ENCODE measurements at regions not wholly inside any gene's neighbourhood (a gene's known extent, or its start where the extent isn't known, plus 50 kb on each side); places are given as distances from the start of the nearest gene placed in this dataset.

DNA sequence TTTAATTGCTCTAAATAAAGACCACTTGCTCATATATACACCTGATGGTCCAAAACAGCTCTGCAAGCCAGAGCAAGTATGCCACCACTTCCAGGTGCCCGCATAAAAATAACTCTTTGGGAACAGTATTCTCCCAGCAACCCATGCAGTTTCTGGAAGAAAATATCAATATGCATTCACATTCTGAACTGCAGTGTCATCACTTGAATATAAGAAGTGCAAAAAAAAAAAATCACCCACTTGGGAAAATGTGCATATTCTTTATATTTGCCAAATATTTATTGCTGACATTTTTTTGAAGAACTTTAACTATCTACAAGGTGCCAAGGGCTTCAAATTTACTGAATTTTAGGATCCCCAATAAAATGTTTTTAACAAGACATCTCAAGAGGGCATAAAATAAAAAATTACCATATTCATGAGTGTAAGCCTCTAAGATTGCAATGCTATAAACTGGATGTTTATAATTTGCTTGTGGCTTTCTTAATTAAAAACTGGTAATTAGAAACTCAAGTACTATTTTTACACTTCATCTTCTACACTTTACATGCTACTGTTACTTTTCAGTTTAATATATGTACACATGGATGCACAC, 360.6 kb upstream of the HNRNPA3 start:
- Histone ChIP-seq H2AFZ (no peak overlapping the region), H4K20me1 (ENCODE audit: insufficient read depth) (no peaks in the 10 kb centered on the region), H3K4me1 (replicated peaks; ENCODE audit: insufficient read depth) (no peaks in the 10 kb centered on the region), H3K27me3 (ENCODE audit: insufficient read depth, low read depth) (no peaks in the 10 kb centered on the region), H3K4me2 (no peak overlapping the region), H3F3A (ENCODE audit: insufficient read depth, low read depth) (no peaks in the 10 kb centered on the region), H3K9me3 (ENCODE audit: insufficient read depth, low read depth) (no peaks in the 10 kb centered on the region), H3K27ac (no peak overlapping the region), H3K9me2 (ENCODE audit: insufficient read depth) (no peaks in the 10 kb centered on the region), H3K79me2 (ENCODE audit: low read depth) (no peaks in the 10 kb centered on the region), H3K4me3 (no peak overlapping the region), H3K36me3 (ENCODE audit: low read depth) (no peaks in the 10 kb centered on the region)
- no peak for TF ChIP-seq EZH2 (IDR thresholded peaks at IDR 0.05; ENCODE audit: low read depth)
- TF ChIP-seq, protein P1, sequence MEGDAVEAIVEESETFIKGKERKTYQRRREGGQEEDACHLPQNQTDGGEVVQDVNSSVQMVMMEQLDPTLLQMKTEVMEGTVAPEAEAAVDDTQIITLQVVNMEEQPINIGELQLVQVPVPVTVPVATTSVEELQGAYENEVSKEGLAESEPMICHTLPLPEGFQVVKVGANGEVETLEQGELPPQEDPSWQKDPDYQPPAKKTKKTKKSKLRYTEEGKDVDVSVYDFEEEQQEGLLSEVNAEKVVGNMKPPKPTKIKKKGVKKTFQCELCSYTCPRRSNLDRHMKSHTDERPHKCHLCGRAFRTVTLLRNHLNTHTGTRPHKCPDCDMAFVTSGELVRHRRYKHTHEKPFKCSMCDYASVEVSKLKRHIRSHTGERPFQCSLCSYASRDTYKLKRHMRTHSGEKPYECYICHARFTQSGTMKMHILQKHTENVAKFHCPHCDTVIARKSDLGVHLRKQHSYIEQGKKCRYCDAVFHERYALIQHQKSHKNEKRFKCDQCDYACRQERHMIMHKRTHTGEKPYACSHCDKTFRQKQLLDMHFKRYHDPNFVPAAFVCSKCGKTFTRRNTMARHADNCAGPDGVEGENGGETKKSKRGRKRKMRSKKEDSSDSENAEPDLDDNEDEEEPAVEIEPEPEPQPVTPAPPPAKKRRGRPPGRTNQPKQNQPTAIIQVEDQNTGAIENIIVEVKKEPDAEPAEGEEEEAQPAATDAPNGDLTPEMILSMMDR (conservative IDR thresholded peaks at IDR 0.05): no peak
- ChIA-PET CTCF (no interaction called here), POLR2A (ENCODE audit: unreplicated experiment) (no interaction called here)
- no peak for DNase-seq
- BruUV-seq (replicated peaks): no TSS peak
- intact Hi-C loops (cut with micrococcal nuclease; ENCODE audit: unreplicated experiment): no loop called here

- TF ChIP-seq EZH2 (IDR thresholded peaks at IDR 0.05; ENCODE audit: low read depth): no peak
- TF ChIP-seq, protein P1 (conservative IDR thresholded peaks at IDR 0.05): no peak
- no peak overlapping the region for H3K4me2 ChIP-seq
- no TSS peak for BruUV-seq (replicated peaks)
- H3F3A ChIP-seq (ENCODE audit: insufficient read depth, low read depth): no peaks in the 10 kb centered on the region
- no peak overlapping the region for H2AFZ ChIP-seq
- no peak for DNase-seq
- intact Hi-C loops (cut with micrococcal nuclease; ENCODE audit: unreplicated experiment): no loop called here
- ChIA-PET POLR2A (ENCODE audit: unreplicated experiment) (interaction anchor here (0.6 kb wide), 1 partner anchor 81 kb away, joined by 4 read pairs; no protein-coding TSS in a partner anchor), CTCF (no interaction called here)
- no peaks in the 10 kb centered on the region for H3K79me2 ChIP-seq (ENCODE audit: low read depth)
- H3K4me3 ChIP-seq: no peak overlapping the region
- no peaks in the 10 kb centered on the region for H3K27me3 ChIP-seq (ENCODE audit: insufficient read depth, low read depth)
- H3K27ac ChIP-seq: no peak overlapping the region
- H3K4me1 ChIP-seq (replicated peaks; ENCODE audit: insufficient read depth): no peaks in the 10 kb centered on the region
- no peaks in the 10 kb centered on the region for H4K20me1 ChIP-seq (ENCODE audit: insufficient read depth)
- H3K9me2 ChIP-seq (ENCODE audit: insufficient read depth): no peaks in the 10 kb centered on the region
- H3K36me3 ChIP-seq (ENCODE audit: low read depth): no peaks in the 10 kb centered on the region
- H3K9me3 ChIP-seq (ENCODE audit: insufficient read depth, low read depth): no peaks in the 10 kb centered on the region
Observed at GRCh38 chr2:176852667-176853066, 359.9 kb upstream of the HNRNPA3 start.

- no peak overlapping the region for H2AFZ ChIP-seq
- H3K9me3 ChIP-seq (ENCODE audit: insufficient read depth, low read depth): no peaks in the 10 kb centered on the region
- no peak overlapping the region for H3K27ac ChIP-seq
- H3K79me2 ChIP-seq (ENCODE audit: low read depth): no peaks in the 10 kb centered on the region
- H3K4me1 ChIP-seq (replicated peaks; ENCODE audit: insufficient read depth): no peaks in the 10 kb centered on the region
- no peak for DNase-seq
- intact Hi-C loops (cut with micrococcal nuclease; ENCODE audit: unreplicated experiment): no loop called here
- no TSS peak for BruUV-seq (replicated peaks)
- H3K4me2 ChIP-seq: no peak overlapping the region
- no peaks in the 10 kb centered on the region for H3K27me3 ChIP-seq (ENCODE audit: insufficient read depth, low read depth)
- no peak for TF ChIP-seq EZH2 (IDR thresholded peaks at IDR 0.05; ENCODE audit: low read depth)
- TF ChIP-seq, protein P1 (conservative IDR thresholded peaks at IDR 0.05): no peak
- CTCF ChIA-PET: no interaction called here
- H3K4me3 ChIP-seq: no peak overlapping the region
- no peaks in the 10 kb centered on the region for H4K20me1 ChIP-seq (ENCODE audit: insufficient read depth)
- no peaks in the 10 kb centered on the region for H3F3A ChIP-seq (ENCODE audit: insufficient read depth, low read depth)
- POLR2A ChIA-PET (ENCODE audit: unreplicated experiment): no interaction called here
- H3K9me2 ChIP-seq (ENCODE audit: insufficient read depth): 0 out of 2 replicates have a peak, but pooled peaks cover 5% of the 10 kb centered on the region
- H3K36me3 ChIP-seq (ENCODE audit: low read depth): no peaks in the 10 kb centered on the region
Observed at GRCh38 chr2:176854062-176854461, 358.5 kb upstream of the HNRNPA3 start.

Data from PC-9 (cell line).